H9 (cell line): ENCODE measurements at regions not wholly inside any gene's neighbourhood (a gene's known extent, or its start where the extent isn't known, plus 50 kb on each side); places are given as distances from the start of the nearest gene placed in this dataset.

ENCODE experiments used
- DNase-seq: peaks from one replicate; pipeline ENCODE4 v3.0.0-alpha.2; 2017
- H2AFZ ChIP-seq: one replicate; pipeline ENCODE4 v1.6.1; 2013; ENCODE audit warnings: mild to moderate bottlenecking, low read length, control low read depth, moderate library complexity
- H2AK5ac ChIP-seq: 2 replicates; pipeline ENCODE4 v1.6.1; 2013; ENCODE audit warnings: low read length, control low read depth, mixed read lengths; ENCODE audit not compliant: insufficient read length
- H2BK120ac ChIP-seq: one replicate; pipeline ENCODE4 v1.6.1; 2013; ENCODE audit warnings: low read depth, mild to moderate bottlenecking, low read length, control low read depth, inconsistent platforms; ENCODE audit not compliant: poor library complexity, severe bottlenecking
- H2BK12ac ChIP-seq: 2 replicates; pipeline ENCODE4 v1.6.1; 2013; ENCODE audit warnings: low read length, control low read depth, mixed read lengths, low read depth; ENCODE audit not compliant: insufficient read length
- H2BK15ac ChIP-seq: 2 replicates; pipeline ENCODE4 v1.6.1; 2013; ENCODE audit warnings: low read depth, low read length, control low read depth
- H2BK20ac ChIP-seq: one replicate; pipeline ENCODE4 v1.6.1; 2013; ENCODE audit warnings: low read depth, mild to moderate bottlenecking, low read length, control low read depth, inconsistent platforms; ENCODE audit not compliant: poor library complexity, severe bottlenecking
- H2BK5ac ChIP-seq: 2 replicates; pipeline ENCODE4 v1.6.1; 2013; ENCODE audit warnings: low read length, control low read depth, mixed read lengths; ENCODE audit not compliant: insufficient read length
- H3K14ac ChIP-seq: 2 replicates; pipeline ENCODE4 v1.6.1; 2013; ENCODE audit warnings: low read length, control low read depth; ENCODE audit not compliant: insufficient read depth
- H3K18ac ChIP-seq: 2 replicates; pipeline ENCODE4 v1.6.1; 2013; ENCODE audit warnings: low read depth, mild to moderate bottlenecking, mixed read lengths, low read length, control low read depth; ENCODE audit not compliant: insufficient read length
- H3K23ac ChIP-seq: 2 replicates; pipeline ENCODE4 v1.6.1; 2013; ENCODE audit warnings: low read length, control low read depth, mixed read lengths, low read depth; ENCODE audit not compliant: insufficient read length
- H3K23me2 ChIP-seq: 2 replicates; pipeline ENCODE4 v1.6.1; 2013; ENCODE audit warnings: low read depth, mild to moderate bottlenecking, mixed read lengths, low read length, control low read depth; ENCODE audit not compliant: insufficient read length, poor library complexity, severe bottlenecking
- H3K27ac ChIP-seq: 2 replicates; pipeline ENCODE4 v1.5.1; 2013; ENCODE audit warnings: low read length, control low read depth, mixed read lengths, low read depth; ENCODE audit not compliant: insufficient read length
- H3K27me3 ChIP-seq: 2 replicates; pipeline ENCODE4 v1.6.1; 2013; ENCODE audit warnings: low read length, control low read depth, inconsistent platforms; ENCODE audit not compliant: insufficient read depth
- H3K4ac ChIP-seq: 2 replicates; pipeline ENCODE4 v1.6.1; 2013; ENCODE audit warnings: low read depth, mild to moderate bottlenecking, control low read depth, inconsistent platforms, low read length, moderate library complexity
- H3K4me1 ChIP-seq: 2 replicates; pipeline ENCODE4 v1.6.1; 2013; ENCODE audit warnings: low read length, control low read depth, inconsistent platforms; ENCODE audit not compliant: insufficient read depth
- H3K4me2 ChIP-seq: 2 replicates; pipeline ENCODE4 v1.6.1; 2013; ENCODE audit warnings: low read length, control low read depth, mixed read lengths; ENCODE audit not compliant: insufficient read length, insufficient read depth
- H3K56ac ChIP-seq: 2 replicates; pipeline ENCODE4 v1.6.1; 2013; ENCODE audit warnings: low read depth, mild to moderate bottlenecking, mixed read lengths, low read length, control low read depth; ENCODE audit not compliant: insufficient read length
- H3K79me1 ChIP-seq: 2 replicates; pipeline ENCODE4 v1.6.1; 2013; ENCODE audit warnings: low read depth, mild to moderate bottlenecking, moderate library complexity, low read length, control low read depth, inconsistent platforms; ENCODE audit not compliant: insufficient read depth, poor library complexity, severe bottlenecking
- H3K79me2 ChIP-seq: 2 replicates; pipeline ENCODE4 v1.6.1; 2013; ENCODE audit warnings: low read length, control low read depth, inconsistent platforms; ENCODE audit not compliant: insufficient read depth
- H3K9ac ChIP-seq: 2 replicates; pipeline ENCODE4 v1.6.1; 2013; ENCODE audit warnings: low read length, control low read depth, mixed read lengths; ENCODE audit not compliant: insufficient read length; ENCODE audit errors: extremely low read depth
- H3K9me3 ChIP-seq: one replicate; pipeline ENCODE4 v1.6.1; 2013; ENCODE audit warnings: low read depth, low read length, inconsistent platforms; ENCODE audit not compliant: control insufficient read depth
- H3T11ph ChIP-seq: one replicate; pipeline ENCODE4 v1.6.1; 2013; ENCODE audit warnings: mild to moderate bottlenecking, low read length, control low read depth, inconsistent platforms
- H4K20me1 ChIP-seq: one replicate; pipeline ENCODE4 v1.6.1; 2013; ENCODE audit not compliant: control insufficient read depth, insufficient read length, insufficient read depth
- H4K5ac ChIP-seq: 2 replicates; pipeline ENCODE4 v1.6.1; 2013; ENCODE audit warnings: low read depth, mild to moderate bottlenecking, mixed read lengths, low read length, control low read depth; ENCODE audit not compliant: insufficient read length
- H4K8ac ChIP-seq: replicated peaks from 2 replicates; pipeline ENCODE4 v1.6.1; 2013; ENCODE audit warnings: low read length, control low read depth, mixed read lengths, low read depth; ENCODE audit not compliant: insufficient read length
- H4K91ac ChIP-seq: 2 replicates; pipeline ENCODE4 v1.6.1; 2013; ENCODE audit warnings: low read depth, mild to moderate bottlenecking, moderate library complexity, mixed read lengths, low read length, control low read depth; ENCODE audit not compliant: insufficient read length
- H3K27ac Mint-ChIP-seq, 3 experiments: 2 replicates in 2 of 3; 3 replicates in 1 of 3; pipeline ENCODE4 v1.8.0; 2020 to 2021; ENCODE audit warnings: mixed read lengths in 3 of 3, mild to moderate bottlenecking in 1 of 3, moderate library complexity in 1 of 3
- H3K27me3 Mint-ChIP-seq: 2 replicates; pipeline ENCODE4 v1.8.0; 2021; ENCODE audit warnings: low read depth, mild to moderate bottlenecking, moderate library complexity, mixed read lengths
- H3K36me3 Mint-ChIP-seq, 3 experiments: 2 replicates in 2 of 3; 3 replicates in 1 of 3; pipeline ENCODE4 v1.8.0; 2020 to 2021; ENCODE audit warnings: low read depth in 3 of 3, mixed read lengths in 3 of 3; ENCODE audit not compliant: insufficient read depth in 1 of 3
- H3K4me1 Mint-ChIP-seq, 2 experiments: 2 replicates each; pipeline ENCODE4 v1.8.0; 2020; ENCODE audit warnings: mixed read lengths in 2 of 2
- H3K4me3 Mint-ChIP-seq, 2 experiments: 2 replicates in 1 of 2; 3 replicates in 1 of 2; pipeline ENCODE4 v1.8.0; 2020 to 2021; ENCODE audit warnings: mild to moderate bottlenecking in 2 of 2, mixed read lengths in 2 of 2, moderate library complexity in 1 of 2
- H3K9me3 Mint-ChIP-seq, 2 experiments: 2 replicates in 1 of 2; 3 replicates in 1 of 2; pipeline ENCODE4 v1.8.0; 2020; ENCODE audit warnings: mild to moderate bottlenecking in 2 of 2, mixed read lengths in 2 of 2, moderate library complexity in 1 of 2
- CTCF ChIP-seq: fragments of 200-600 bp; sonication (generic); conservative IDR thresholded peaks from 3 replicates; pipeline ENCODE4 v1.8.0; 2021; ENCODE audit warnings: antibody characterized with exemption, mild to moderate bottlenecking
- WGBS: extraction: QIAGEN DNeasy Blood & Tissue Kit; methylation state at CpG from one replicate; pipeline ENCODE4 v1.1.7; 2013; ENCODE audit warnings: missing lambda C conversion rate, low lambda C conversion rate, mixed read lengths; ENCODE audit not compliant: insufficient read length; ENCODE audit errors: extremely low coverage; 5-methylcytosine and 5-hydroxymethylcytosine counted together

- Histone ChIP-seq H2AK5ac (no peak overlapping the region), H2BK120ac (no peak overlapping the region), H3K23me2 (no peaks in the 10 kb centered on the region), H3K23ac (no peak overlapping the region), H3K4me1 (peaks cover 3% of the 10 kb centered on the region; the same call in 1 of the 2 replicates), H3K9me3 (no peaks in the 10 kb centered on the region), H3K18ac (no peak overlapping the region), H4K8ac (no peak overlapping the region), H3T11ph (no peak overlapping the region), H3K27ac (no peak overlapping the region), H2BK12ac (no peak overlapping the region), H3K56ac (no peak overlapping the region), H4K5ac (no peak overlapping the region), H2BK20ac (no peak overlapping the region), H3K4me2 (no peak overlapping the region), H3K9ac (no peak overlapping the region), H4K20me1 (no peaks in the 10 kb centered on the region), H4K91ac (no peak overlapping the region), H2AFZ (no peak overlapping the region), H3K14ac (no peak overlapping the region), H3K27me3 (no peaks in the 10 kb centered on the region), H3K4ac (no peak overlapping the region), H2BK15ac (no peak overlapping the region), H3K79me1 (no peaks in the 10 kb centered on the region), H2BK5ac (no peak overlapping the region), H3K79me2 (no peaks in the 10 kb centered on the region)
- Mint-ChIP-seq H3K27ac (no peak overlapping the region), H3K36me3 (peaks cover 1 to 6% (median 4%) of the 10 kb centered on the region in 3 experiments; a peak in 5 of 7 replicates), H3K9me3 (peaks cover 4% of the 10 kb centered on the region in 2 experiments; a peak in 3 of 5 replicates), H3K4me1 (peaks cover 28 to 32% of the 10 kb centered on the region in 2 experiments), H3K27me3 (peaks cover 1% of the 10 kb centered on the region; the same call in 1 of the 2 replicates), H3K4me3 (no peak overlapping the region)
- DNase-seq: no peak
- TF ChIP-seq CTCF: no peak
- no CpG with 5 or more reads among the region's 1 CpG for WGBS
Observed at GRCh38 chr3:34405159-34405558, 606.7 kb downstream of the PDCD6IP start.
